Fibroblast of lung (primary cell): ENCODE measurements at regions not wholly inside any gene's neighbourhood (a gene's known extent, or its start where the extent isn't known, plus 50 kb on each side); places are given as distances from the start of the nearest gene placed in this dataset.

ENCODE experiments used
- DNase-seq, 2 donors: peaks; one replicate each; pipeline versions ENCODE4 v3.0.0 to v3.0.0-alpha.2; 2010; ENCODE audit warnings: low read depth in 2 of 2
- H2AFZ ChIP-seq: 2 replicates; pipeline ENCODE4 v1.5.1; 2012; ENCODE audit warnings: low read length, control low read depth, inconsistent platforms
- H3K27ac ChIP-seq: 2 replicates; pipeline ENCODE4 v1.5.1; 2011; ENCODE audit warnings: low read length, control low read depth; ENCODE audit not compliant: insufficient read depth
- H3K27me3 ChIP-seq: 2 replicates; pipeline ENCODE4 v1.5.1; 2011; ENCODE audit warnings: mild to moderate bottlenecking, low read length; ENCODE audit not compliant: control insufficient read depth, insufficient read depth
- H3K36me3 ChIP-seq: 2 replicates; pipeline ENCODE4 v1.5.1; 2011; ENCODE audit warnings: low read length; ENCODE audit not compliant: control insufficient read depth, insufficient read depth
- H3K4me1 ChIP-seq: 2 replicates; pipeline ENCODE4 v1.5.1; 2011; ENCODE audit warnings: low read length; ENCODE audit not compliant: control insufficient read depth, insufficient read depth; ENCODE audit errors: extremely low read depth
- H3K4me2 ChIP-seq: 2 replicates; pipeline ENCODE4 v1.5.1; 2011; ENCODE audit warnings: low read length, control low read depth; ENCODE audit not compliant: insufficient read depth; ENCODE audit errors: extremely low read depth
- H3K4me3 ChIP-seq, 4 experiments: fragments of 200-600 bp in 1 of 4; sonication (generic) in 1 of 4; replicated peaks in 1 of 4; 2 replicates each; pipeline ENCODE4 v1.5.1; 2011 to 2016; ENCODE audit warnings: low read length in 4 of 4, low read depth in 3 of 4, mild to moderate bottlenecking in 3 of 4, control low read depth in 2 of 4, inconsistent platforms in 1 of 4, mixed read lengths in 1 of 4; ENCODE audit not compliant: insufficient read depth in 1 of 4; ENCODE audit errors: control extremely low read depth in 1 of 4
- H3K79me2 ChIP-seq: 2 replicates; pipeline ENCODE4 v1.5.1; 2012; ENCODE audit warnings: mild to moderate bottlenecking, low read length, inconsistent platforms; ENCODE audit not compliant: control insufficient read depth, insufficient read depth
- H3K9ac ChIP-seq: 2 replicates; pipeline ENCODE4 v1.5.1; 2011; ENCODE audit warnings: mild to moderate bottlenecking, low read length, control low read depth; ENCODE audit not compliant: insufficient read depth
- H3K9me3 ChIP-seq: 2 replicates; pipeline ENCODE4 v1.5.1; 2012; ENCODE audit warnings: low read depth, low read length; ENCODE audit not compliant: control insufficient read depth, insufficient read depth
- H4K20me1 ChIP-seq: 2 replicates; pipeline ENCODE4 v1.5.1; 2011; ENCODE audit warnings: low read length; ENCODE audit not compliant: control insufficient read depth, insufficient read depth; ENCODE audit errors: extremely low read depth
- EZH2 ChIP-seq: IDR thresholded peaks from 2 replicates; pipeline ENCODE4 v1.5.1; 2012; ENCODE audit warnings: low read length, control low read depth, mild to moderate bottlenecking; ENCODE audit errors: missing control alignments
- TF ChIP-seq, protein P1 (sequence below), 2 donors: IDR thresholded peaks in 1 of 2; conservative IDR thresholded peaks in 1 of 2; 1 replicate in 1 of 2; 2 replicates in 1 of 2; pipeline ENCODE4 v1.5.1; 2011 to 2012; ENCODE audit warnings: low read length in 2 of 2, control low read depth in 1 of 2, inconsistent platforms in 1 of 2, low read depth in 1 of 2, mild to moderate bottlenecking in 1 of 2

- Histone ChIP-seq H3K9me3 (no peaks in the 10 kb centered on the region), H2AFZ (no peak overlapping the region), H3K4me1 (no peaks in the 10 kb centered on the region), H3K27me3 (no peaks in the 10 kb centered on the region), H3K27ac (no peak overlapping the region), H4K20me1 (no peaks in the 10 kb centered on the region), H3K36me3 (no peaks in the 10 kb centered on the region), H3K79me2 (no peaks in the 10 kb centered on the region), H3K9ac (no peak overlapping the region), H3K4me2 (no peak overlapping the region), H3K4me3 (no peak overlapping the region)
- TF ChIP-seq, protein P1, sequence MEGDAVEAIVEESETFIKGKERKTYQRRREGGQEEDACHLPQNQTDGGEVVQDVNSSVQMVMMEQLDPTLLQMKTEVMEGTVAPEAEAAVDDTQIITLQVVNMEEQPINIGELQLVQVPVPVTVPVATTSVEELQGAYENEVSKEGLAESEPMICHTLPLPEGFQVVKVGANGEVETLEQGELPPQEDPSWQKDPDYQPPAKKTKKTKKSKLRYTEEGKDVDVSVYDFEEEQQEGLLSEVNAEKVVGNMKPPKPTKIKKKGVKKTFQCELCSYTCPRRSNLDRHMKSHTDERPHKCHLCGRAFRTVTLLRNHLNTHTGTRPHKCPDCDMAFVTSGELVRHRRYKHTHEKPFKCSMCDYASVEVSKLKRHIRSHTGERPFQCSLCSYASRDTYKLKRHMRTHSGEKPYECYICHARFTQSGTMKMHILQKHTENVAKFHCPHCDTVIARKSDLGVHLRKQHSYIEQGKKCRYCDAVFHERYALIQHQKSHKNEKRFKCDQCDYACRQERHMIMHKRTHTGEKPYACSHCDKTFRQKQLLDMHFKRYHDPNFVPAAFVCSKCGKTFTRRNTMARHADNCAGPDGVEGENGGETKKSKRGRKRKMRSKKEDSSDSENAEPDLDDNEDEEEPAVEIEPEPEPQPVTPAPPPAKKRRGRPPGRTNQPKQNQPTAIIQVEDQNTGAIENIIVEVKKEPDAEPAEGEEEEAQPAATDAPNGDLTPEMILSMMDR (conservative IDR thresholded peaks at IDR 0.05 in 1 of 2, IDR thresholded peaks at IDR 0.05 in 1 of 2; ENCODE audit: low read depth in 1 of 2, low read length in 2 of 2): no peak
- TF ChIP-seq EZH2: no peak
- DNase-seq: no peak
Observed at GRCh38 chr5:98594098-98594497, 179.4 kb upstream of the RGMB start.

GRCh38 chr5:98599016-98599415 is 174.4 kb upstream of the RGMB start:
- Histone ChIP-seq H2AFZ (no peak overlapping the region), H3K4me2 (no peak overlapping the region), H3K9ac (no peak overlapping the region), H3K36me3 (no peaks in the 10 kb centered on the region), H3K9me3 (no peaks in the 10 kb centered on the region), H3K27ac (no peak overlapping the region), H3K4me3 (no peak overlapping the region), H4K20me1 (no peaks in the 10 kb centered on the region), H3K79me2 (no peaks in the 10 kb centered on the region), H3K27me3 (no peaks in the 10 kb centered on the region), H3K4me1 (no peaks in the 10 kb centered on the region)
- TF ChIP-seq EZH2: no peak
- TF ChIP-seq, protein P1 (conservative IDR thresholded peaks at IDR 0.05 in 1 of 2, IDR thresholded peaks at IDR 0.05 in 1 of 2; ENCODE audit: low read depth in 1 of 2, low read length in 2 of 2): no peak
- peak in 1 of 2 donors; percentile 52 for DNase-seq

- Histone ChIP-seq H3K27me3 (no peaks in the 10 kb centered on the region), H3K4me3 (no peak overlapping the region), H3K4me1 (no peaks in the 10 kb centered on the region), H3K79me2 (no peaks in the 10 kb centered on the region), H2AFZ (no peak overlapping the region), H3K36me3 (no peaks in the 10 kb centered on the region), H4K20me1 (no peaks in the 10 kb centered on the region), H3K4me2 (no peak overlapping the region), H3K9ac (no peak overlapping the region), H3K27ac (no peak overlapping the region), H3K9me3 (no peaks in the 10 kb centered on the region)
- peak in 1 of 2 donors; percentile 18 for DNase-seq
- TF ChIP-seq, protein P1 (conservative IDR thresholded peaks at IDR 0.05 in 1 of 2, IDR thresholded peaks at IDR 0.05 in 1 of 2; ENCODE audit: low read depth in 1 of 2, low read length in 2 of 2): no peak
- TF ChIP-seq EZH2: no peak
Observed at GRCh38 chr5:98602534-98603112, 170.8 kb upstream of the RGMB start.
